ENCODE measurements at regions not wholly inside any gene's neighbourhood (a gene's known extent, or its start where the extent isn't known, plus 50 kb on each side); places are given as distances from the start of the nearest gene placed in this dataset.

- Histone ChIP-seq H3K36me3 (ENCODE audit: control insufficient read depth in 3 of 3, insufficient read depth in 2 of 3, low read depth in 1 of 3, low read length in 3 of 3) (no peaks in the 10 kb centered on the region), H3K9me3 (ENCODE audit: control insufficient read depth in 2 of 2, insufficient read depth in 1 of 2, low read depth in 1 of 2, low read length in 1 of 2) (no peaks in the 10 kb centered on the region), H3K27me3 (ENCODE audit: control insufficient read depth in 3 of 3, insufficient read depth in 3 of 3, low read length in 3 of 3) (no peaks in the 10 kb centered on the region), H3K4me1 (ENCODE audit: control insufficient read depth in 3 of 3, insufficient read depth in 2 of 3, low read depth in 1 of 3, low read length in 2 of 3) (no peaks in the 10 kb centered on the region), H3K27ac (ENCODE audit: low read depth in 1 of 3, low read length in 2 of 3) (no peak overlapping the region), H3K4me3 (ENCODE audit: low read depth in 1 of 3, low read length in 3 of 3) (no peak overlapping the region)
- 51 to 75% (median 52%) methylated on average over 2 of the region's 2 CpGs for WGBS, 3 donors
- no peak for DNase-seq
- no peak for FAIRE-seq
Observed at GRCh38 chr2:139170406-139170805, 390.2 kb upstream of the NXPH2 start.

DNA sequence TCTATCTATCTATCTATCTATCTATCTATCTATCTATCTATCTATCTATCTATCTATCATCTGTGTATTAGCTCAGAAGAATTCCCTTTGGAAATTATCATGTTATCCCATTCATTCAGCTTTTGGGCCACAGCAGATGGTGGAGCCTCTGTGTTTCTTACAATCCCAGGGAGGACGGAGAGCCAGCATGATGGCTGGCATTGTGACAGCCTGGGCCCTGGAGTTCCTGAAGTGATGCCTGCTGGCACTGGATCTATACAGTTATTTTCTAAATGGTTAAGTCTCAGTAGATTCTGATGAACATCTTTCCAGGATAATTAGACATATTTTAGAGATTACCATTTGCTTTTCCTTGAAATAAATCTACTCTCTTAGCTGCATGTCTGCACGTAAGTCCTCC lies 385.4 kb upstream of the NXPH2 start:
- Histone ChIP-seq H3K36me3 (ENCODE audit: control insufficient read depth in 3 of 3, insufficient read depth in 2 of 3, low read depth in 1 of 3, low read length in 3 of 3) (no peaks in the 10 kb centered on the region), H3K4me3 (ENCODE audit: low read depth in 1 of 3, low read length in 3 of 3) (no peak overlapping the region), H3K9me3 (ENCODE audit: control insufficient read depth in 2 of 2, insufficient read depth in 1 of 2, low read depth in 1 of 2, low read length in 1 of 2) (no peaks in the 10 kb centered on the region), H3K27me3 (ENCODE audit: control insufficient read depth in 3 of 3, insufficient read depth in 3 of 3, low read length in 3 of 3) (no peaks in the 10 kb centered on the region), H3K4me1 (ENCODE audit: control insufficient read depth in 3 of 3, insufficient read depth in 2 of 3, low read depth in 1 of 3, low read length in 2 of 3) (no peaks in the 10 kb centered on the region), H3K27ac (ENCODE audit: low read depth in 1 of 3, low read length in 2 of 3) (no peak overlapping the region)
- FAIRE-seq (no peak), DNase-seq (no peak)
- 78 to 83% (median 81%) methylated on average over 2 of the region's 2 CpGs for WGBS, 3 donors

DNA sequence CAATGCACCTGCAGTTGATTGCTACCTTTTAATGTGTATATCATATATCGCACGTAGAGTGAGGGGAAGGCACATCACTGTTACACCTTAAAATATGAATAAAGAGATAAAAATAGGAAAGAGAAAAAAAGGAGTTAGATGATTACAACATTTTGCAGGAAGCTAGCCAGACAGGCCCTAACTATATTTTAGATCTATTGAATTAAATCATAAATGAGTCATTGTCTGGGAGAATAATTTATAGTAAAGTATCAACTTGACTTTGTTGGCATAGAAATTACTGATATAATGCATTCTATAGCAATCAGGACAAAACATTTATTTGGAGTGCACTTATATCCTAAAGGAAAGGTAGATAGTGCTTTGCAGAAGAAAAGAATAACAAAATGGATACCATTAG lies 384.9 kb upstream of the NXPH2 start:
- Histone ChIP-seq H3K9me3 (ENCODE audit: control insufficient read depth in 2 of 2, insufficient read depth in 1 of 2, low read depth in 1 of 2, low read length in 1 of 2) (no peaks in the 10 kb centered on the region), H3K27ac (ENCODE audit: low read depth in 1 of 3, low read length in 2 of 3) (no peak overlapping the region), H3K4me3 (ENCODE audit: low read depth in 1 of 3, low read length in 3 of 3) (no peak overlapping the region), H3K36me3 (ENCODE audit: control insufficient read depth in 3 of 3, insufficient read depth in 2 of 3, low read depth in 1 of 3, low read length in 3 of 3) (no peaks in the 10 kb centered on the region), H3K27me3 (ENCODE audit: control insufficient read depth in 3 of 3, insufficient read depth in 3 of 3, low read length in 3 of 3) (no peaks in the 10 kb centered on the region), H3K4me1 (ENCODE audit: control insufficient read depth in 3 of 3, insufficient read depth in 2 of 3, low read depth in 1 of 3, low read length in 2 of 3) (no peaks in the 10 kb centered on the region)
- WGBS, 3 donors, result 94 to 98% (median 96%) methylated on average over 2 of the region's 2 CpGs
- DNase-seq (no peak), FAIRE-seq (no peak)

DNA sequence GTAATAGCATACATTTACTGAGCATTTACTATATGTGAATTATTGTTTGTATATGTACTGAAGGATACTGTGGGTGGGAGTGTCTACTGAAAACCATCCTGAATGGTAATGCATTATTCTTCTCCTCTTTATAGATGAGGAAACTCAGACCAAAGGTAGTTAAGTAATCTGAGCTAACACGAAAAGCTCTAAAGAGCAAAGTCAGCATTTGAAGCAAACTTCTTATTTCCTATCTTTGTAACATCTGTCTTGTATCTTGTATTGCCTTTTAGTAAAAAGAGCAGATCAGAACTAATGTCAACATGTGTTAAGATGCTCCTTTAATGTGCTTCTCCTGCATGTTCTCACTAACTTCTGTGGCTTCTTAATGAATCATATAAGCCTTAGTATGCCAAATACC lies 382.8 kb upstream of the NXPH2 start:
- H3K36me3 ChIP-seq (ENCODE audit: control insufficient read depth in 3 of 3, insufficient read depth in 2 of 3, low read depth in 1 of 3, low read length in 3 of 3), result no peaks in the 10 kb centered on the region
- 75 to 86% (median 82%) methylated on average over 1 of the region's 1 CpG for WGBS, 3 donors

DNA sequence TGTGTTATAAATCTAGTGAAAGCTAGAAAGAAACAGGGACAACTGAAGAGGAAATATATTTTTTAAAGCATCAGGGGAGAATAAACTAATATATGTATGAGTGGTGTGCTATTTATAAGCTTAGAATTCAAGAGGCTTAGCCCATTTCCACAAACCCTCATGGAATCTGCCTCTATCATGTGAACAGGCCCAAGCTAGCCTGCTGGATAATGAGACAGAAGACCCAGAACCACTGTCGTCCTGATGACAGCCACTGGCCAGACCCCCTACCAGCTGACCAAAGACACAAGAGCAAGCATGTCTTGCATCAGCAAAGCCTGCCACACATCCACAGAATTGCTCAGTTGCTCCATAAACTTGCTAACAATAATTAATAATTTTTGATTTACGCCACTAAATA lies 382.3 kb upstream of the NXPH2 start:
- no peaks in the 10 kb centered on the region for H3K9me3 ChIP-seq (ENCODE audit: control insufficient read depth in 2 of 2, insufficient read depth in 1 of 2, low read depth in 1 of 2, low read length in 1 of 2)
- no peaks in the 10 kb centered on the region for H3K36me3 ChIP-seq (ENCODE audit: control insufficient read depth in 3 of 3, insufficient read depth in 2 of 3, low read depth in 1 of 3, low read length in 3 of 3)
- H3K27ac ChIP-seq (ENCODE audit: low read depth in 1 of 3, low read length in 2 of 3), result no peak overlapping the region
- H3K4me1 ChIP-seq (ENCODE audit: control insufficient read depth in 3 of 3, insufficient read depth in 2 of 3, low read depth in 1 of 3, low read length in 2 of 3), result no peaks in the 10 kb centered on the region
- no peaks in the 10 kb centered on the region for H3K27me3 ChIP-seq (ENCODE audit: control insufficient read depth in 3 of 3, insufficient read depth in 3 of 3, low read length in 3 of 3)
- H3K4me3 ChIP-seq (ENCODE audit: low read depth in 1 of 3, low read length in 3 of 3), result no peak overlapping the region
- DNase-seq (no peak), FAIRE-seq (no peak)
- 69 to 73% (median 71%) methylated on average over 2 of the region's 2 CpGs for WGBS, 3 donors

More for the DNA sequence above, 382.8 kb upstream of the NXPH2 start:
- Histone ChIP-seq H3K4me1 (ENCODE audit: control insufficient read depth in 3 of 3, insufficient read depth in 2 of 3, low read depth in 1 of 3, low read length in 2 of 3) (no peaks in the 10 kb centered on the region), H3K9me3 (ENCODE audit: control insufficient read depth in 2 of 2, insufficient read depth in 1 of 2, low read depth in 1 of 2, low read length in 1 of 2) (no peaks in the 10 kb centered on the region), H3K27ac (ENCODE audit: low read depth in 1 of 3, low read length in 2 of 3) (no peak overlapping the region), H3K27me3 (ENCODE audit: control insufficient read depth in 3 of 3, insufficient read depth in 3 of 3, low read length in 3 of 3) (no peaks in the 10 kb centered on the region), H3K4me3 (ENCODE audit: low read depth in 1 of 3, low read length in 3 of 3) (no peak overlapping the region)
- FAIRE-seq, result no peak
- DNase-seq, result no peak

- Histone ChIP-seq H3K4me3 (ENCODE audit: low read depth in 1 of 3, low read length in 3 of 3) (no peak overlapping the region), H3K36me3 (ENCODE audit: control insufficient read depth in 3 of 3, insufficient read depth in 2 of 3, low read depth in 1 of 3, low read length in 3 of 3) (no peaks in the 10 kb centered on the region), H3K4me1 (ENCODE audit: control insufficient read depth in 3 of 3, insufficient read depth in 2 of 3, low read depth in 1 of 3, low read length in 2 of 3) (no peaks in the 10 kb centered on the region), H3K9me3 (ENCODE audit: control insufficient read depth in 2 of 2, insufficient read depth in 1 of 2, low read depth in 1 of 2, low read length in 1 of 2) (no peaks in the 10 kb centered on the region), H3K27ac (ENCODE audit: low read depth in 1 of 3, low read length in 2 of 3) (no peak overlapping the region), H3K27me3 (ENCODE audit: control insufficient read depth in 3 of 3, insufficient read depth in 3 of 3, low read length in 3 of 3) (no peaks in the 10 kb centered on the region)
- 60 to 71% (median 69%) methylated on average over 1 of the region's 1 CpG for WGBS, 3 donors
- FAIRE-seq, result no peak
- no peak for DNase-seq
Observed at GRCh38 chr2:139160836-139161235, 380.6 kb upstream of the NXPH2 start.

DNA sequence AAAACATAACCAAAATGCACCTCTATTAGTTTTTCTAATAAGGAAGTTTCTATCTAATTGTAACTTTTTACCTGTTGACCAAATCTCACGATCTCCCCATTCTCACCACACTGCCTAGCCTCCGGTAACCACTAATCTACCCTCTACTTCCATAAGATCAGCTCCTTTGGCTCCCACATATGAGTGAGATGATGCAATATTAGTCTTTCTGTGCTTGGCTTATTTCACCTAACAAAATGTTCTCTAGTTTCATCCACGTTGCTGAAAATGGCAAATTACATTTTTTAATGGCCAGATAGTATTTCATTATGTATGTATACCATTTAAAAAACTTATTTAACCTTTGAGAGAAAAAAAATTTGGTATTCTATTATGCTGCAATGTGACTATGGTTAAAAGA lies 379.0 kb upstream of the NXPH2 start:
- FAIRE-seq, result no peak
- 69 to 79% (median 71%) methylated on average over 3 of the region's 3 CpGs for WGBS, 3 donors
- H3K27ac ChIP-seq (ENCODE audit: low read depth in 1 of 3, low read length in 2 of 3), result no peak overlapping the region
- no peaks in the 10 kb centered on the region for H3K36me3 ChIP-seq (ENCODE audit: control insufficient read depth in 3 of 3, insufficient read depth in 2 of 3, low read depth in 1 of 3, low read length in 3 of 3)
- DNase-seq, result no peak
- H3K4me1 ChIP-seq (ENCODE audit: control insufficient read depth in 3 of 3, insufficient read depth in 2 of 3, low read depth in 1 of 3, low read length in 2 of 3), result no peaks in the 10 kb centered on the region
- H3K4me3 ChIP-seq (ENCODE audit: low read depth in 1 of 3, low read length in 3 of 3), result no peak overlapping the region
- H3K9me3 ChIP-seq (ENCODE audit: control insufficient read depth in 2 of 2, insufficient read depth in 1 of 2, low read depth in 1 of 2, low read length in 1 of 2), result no peaks in the 10 kb centered on the region
- H3K27me3 ChIP-seq (ENCODE audit: control insufficient read depth in 3 of 3, insufficient read depth in 3 of 3, low read length in 3 of 3), result no peaks in the 10 kb centered on the region

DNA sequence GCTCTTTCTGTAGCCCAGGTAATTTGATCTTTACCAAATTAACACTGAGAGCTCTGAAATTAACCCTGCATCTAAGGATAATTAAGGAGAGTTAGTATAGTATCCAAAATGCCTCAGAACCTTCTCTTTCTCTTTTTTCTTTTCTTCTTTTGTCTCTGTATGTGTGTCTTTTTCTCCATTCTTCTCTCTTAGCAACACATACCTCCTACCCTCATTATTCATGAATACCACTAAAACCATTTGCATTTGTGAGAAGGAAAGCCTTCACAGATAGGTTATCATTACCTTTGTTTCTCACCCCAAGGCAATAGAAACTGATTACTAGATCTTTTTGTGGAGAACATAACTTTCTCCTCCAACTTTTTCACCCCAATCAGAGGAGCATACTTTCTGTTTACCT lies 376.5 kb upstream of the NXPH2 start:
- DNase-seq (no peak), FAIRE-seq (no peak)
- no peak overlapping the region for H3K27ac ChIP-seq (ENCODE audit: low read depth in 1 of 3, low read length in 2 of 3)
- H3K9me3 ChIP-seq (ENCODE audit: control insufficient read depth in 2 of 2, insufficient read depth in 1 of 2, low read depth in 1 of 2, low read length in 1 of 2), result no peaks in the 10 kb centered on the region
- H3K4me1 ChIP-seq (ENCODE audit: control insufficient read depth in 3 of 3, insufficient read depth in 2 of 3, low read depth in 1 of 3, low read length in 2 of 3), result no peaks in the 10 kb centered on the region
- no peak overlapping the region for H3K4me3 ChIP-seq (ENCODE audit: low read depth in 1 of 3, low read length in 3 of 3)
- H3K36me3 ChIP-seq (ENCODE audit: control insufficient read depth in 3 of 3, insufficient read depth in 2 of 3, low read depth in 1 of 3, low read length in 3 of 3), result no peaks in the 10 kb centered on the region
- H3K27me3 ChIP-seq (ENCODE audit: control insufficient read depth in 3 of 3, insufficient read depth in 3 of 3, low read length in 3 of 3), result no peaks in the 10 kb centered on the region

DNA sequence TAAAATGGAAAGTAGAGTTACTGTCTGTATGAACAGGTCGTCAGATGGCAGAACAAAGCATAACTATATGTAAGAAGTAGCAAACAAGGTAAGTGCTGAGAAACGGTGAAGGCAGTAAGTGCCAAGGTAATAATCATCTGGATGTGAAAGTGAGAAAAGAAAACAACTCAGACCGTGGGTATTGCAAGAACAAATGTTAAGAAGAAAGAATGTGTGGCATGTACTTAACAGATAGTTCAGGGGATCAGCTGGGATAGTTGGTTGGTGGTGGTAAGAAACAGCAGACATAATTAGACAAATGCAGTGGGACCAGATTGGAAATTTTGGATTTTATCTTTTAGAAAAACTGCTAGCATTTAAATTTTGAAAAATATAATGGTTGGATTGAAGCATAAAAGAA lies 375.8 kb upstream of the NXPH2 start:
- 20 to 29% (median 23%) methylated on average over 3 of the region's 3 CpGs for WGBS, 3 donors
- no peaks in the 10 kb centered on the region for H3K4me1 ChIP-seq (ENCODE audit: control insufficient read depth in 3 of 3, insufficient read depth in 2 of 3, low read depth in 1 of 3, low read length in 2 of 3)

More for the DNA sequence above, 375.8 kb upstream of the NXPH2 start:
- no peaks in the 10 kb centered on the region for H3K36me3 ChIP-seq (ENCODE audit: control insufficient read depth in 3 of 3, insufficient read depth in 2 of 3, low read depth in 1 of 3, low read length in 3 of 3)
- no peaks in the 10 kb centered on the region for H3K27me3 ChIP-seq (ENCODE audit: control insufficient read depth in 3 of 3, insufficient read depth in 3 of 3, low read length in 3 of 3)
- no peak overlapping the region for H3K27ac ChIP-seq (ENCODE audit: low read depth in 1 of 3, low read length in 2 of 3)
- H3K9me3 ChIP-seq (ENCODE audit: control insufficient read depth in 2 of 2, insufficient read depth in 1 of 2, low read depth in 1 of 2, low read length in 1 of 2), result no peaks in the 10 kb centered on the region
- no peak overlapping the region for H3K4me3 ChIP-seq (ENCODE audit: low read depth in 1 of 3, low read length in 3 of 3)
- FAIRE-seq (no peak), DNase-seq (no peak)

Data from small intestine (tissue), 7 donors.